Cardiac muscle cell (in vitro differentiated cells and primary cell): ENCODE measurements at regions not wholly inside any gene's neighbourhood (a gene's known extent, or its start where the extent isn't known, plus 50 kb on each side); places are given as distances from the start of the nearest gene placed in this dataset.
"Not testable (repeated sequence)": the region's sequence is repeated elsewhere in the genome, so short reads cannot be mapped to it uniquely, and the experiment has no call there.

Source experiments
- DNase-seq, 2 donors: peaks; one replicate each; pipeline versions ENCODE4 v3.0.0 to v3.0.0-alpha.2; 2010 to 2017; ENCODE audit warnings: low read depth in 1 of 2, low spot score in 1 of 2
- H3K27ac ChIP-seq: fragments of 200-600 bp; sonication (generic); 2 replicates; pipeline ENCODE4 v1.5.1; 2016
- H3K27me3 ChIP-seq: fragments of 200-600 bp; sonication (generic); 2 replicates; pipeline ENCODE4 v1.6.0; 2016; ENCODE audit warnings: control low read depth
- H3K36me3 ChIP-seq: fragments of 200-600 bp; sonication (generic); 2 replicates; pipeline ENCODE4 v1.5.1; 2016; ENCODE audit warnings: control low read depth
- H3K4me1 ChIP-seq: fragments of 200-600 bp; sonication (generic); 2 replicates; pipeline ENCODE4 v1.8.1; 2017; ENCODE audit warnings: low read depth, mild to moderate bottlenecking, mixed run types
- H3K4me3 ChIP-seq: fragments of 200-600 bp; sonication (generic); 2 replicates; pipeline ENCODE4 v1.5.1; 2016; ENCODE audit warnings: mild to moderate bottlenecking
- H3K9me3 ChIP-seq: fragments of 200-600 bp; sonication (generic); 2 replicates; pipeline ENCODE4 v1.5.1; 2017; ENCODE audit warnings: low read depth, mild to moderate bottlenecking, control low read depth
- TF ChIP-seq, protein P1 (sequence below): IDR thresholded peaks from 2 replicates; pipeline ENCODE4 v1.5.1; 2012; ENCODE audit warnings: low read depth, mild to moderate bottlenecking, low read length

DNA sequence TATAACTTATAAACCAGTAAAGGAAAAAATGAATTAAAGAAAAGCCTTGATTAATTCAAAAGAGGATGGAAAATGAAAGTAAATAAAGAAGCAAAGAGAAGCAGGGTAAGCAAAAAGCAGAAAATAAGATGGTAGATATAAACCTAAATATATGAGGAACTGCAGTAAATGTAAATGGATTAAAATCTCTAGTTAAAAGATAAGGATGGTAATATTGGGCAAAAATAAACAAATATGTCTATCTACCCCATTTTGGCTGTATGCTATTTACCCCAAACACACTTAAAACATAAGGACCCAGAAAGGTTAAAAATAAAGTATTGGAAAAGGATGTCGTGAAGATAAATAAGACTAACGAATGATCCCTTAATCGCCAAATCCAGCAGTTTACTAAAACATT lies 161.9 kb downstream of the FOXD2 start:
- H3K27me3 ChIP-seq, result peaks cover 3% of the 10 kb centered on the region
- TF ChIP-seq, protein P1, sequence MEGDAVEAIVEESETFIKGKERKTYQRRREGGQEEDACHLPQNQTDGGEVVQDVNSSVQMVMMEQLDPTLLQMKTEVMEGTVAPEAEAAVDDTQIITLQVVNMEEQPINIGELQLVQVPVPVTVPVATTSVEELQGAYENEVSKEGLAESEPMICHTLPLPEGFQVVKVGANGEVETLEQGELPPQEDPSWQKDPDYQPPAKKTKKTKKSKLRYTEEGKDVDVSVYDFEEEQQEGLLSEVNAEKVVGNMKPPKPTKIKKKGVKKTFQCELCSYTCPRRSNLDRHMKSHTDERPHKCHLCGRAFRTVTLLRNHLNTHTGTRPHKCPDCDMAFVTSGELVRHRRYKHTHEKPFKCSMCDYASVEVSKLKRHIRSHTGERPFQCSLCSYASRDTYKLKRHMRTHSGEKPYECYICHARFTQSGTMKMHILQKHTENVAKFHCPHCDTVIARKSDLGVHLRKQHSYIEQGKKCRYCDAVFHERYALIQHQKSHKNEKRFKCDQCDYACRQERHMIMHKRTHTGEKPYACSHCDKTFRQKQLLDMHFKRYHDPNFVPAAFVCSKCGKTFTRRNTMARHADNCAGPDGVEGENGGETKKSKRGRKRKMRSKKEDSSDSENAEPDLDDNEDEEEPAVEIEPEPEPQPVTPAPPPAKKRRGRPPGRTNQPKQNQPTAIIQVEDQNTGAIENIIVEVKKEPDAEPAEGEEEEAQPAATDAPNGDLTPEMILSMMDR, result no peak
- H3K4me1 ChIP-seq, result no peaks in the 10 kb centered on the region
- H3K9me3 ChIP-seq, result no peaks in the 10 kb centered on the region
- no peaks in the 10 kb centered on the region for H3K36me3 ChIP-seq
- H3K27ac ChIP-seq, result no peak overlapping the region
- no peak for DNase-seq
- H3K4me3 ChIP-seq, result no peak overlapping the region

DNA sequence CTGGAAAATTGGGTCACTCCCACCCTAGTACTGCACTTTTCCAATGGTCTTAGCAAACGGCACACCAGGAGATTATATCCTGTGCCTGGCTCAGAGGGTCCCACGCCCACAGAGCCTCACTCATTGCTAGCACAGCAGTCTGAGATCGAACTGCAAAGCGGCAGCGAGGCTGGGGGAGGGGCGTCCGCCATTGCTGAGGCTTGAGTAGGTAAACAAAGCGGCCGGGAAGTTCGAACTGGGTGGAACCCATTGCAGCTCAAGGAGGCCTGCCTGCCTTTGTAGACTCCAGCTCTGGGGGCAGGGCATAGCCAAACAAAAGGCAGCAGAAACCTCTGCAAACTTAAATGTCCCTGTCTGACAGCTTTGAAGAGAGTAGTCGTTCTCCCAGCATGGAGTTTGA lies 164.6 kb downstream of the FOXD2 start:
- H3K4me1 ChIP-seq, result not testable (repeated sequence)

DNA sequence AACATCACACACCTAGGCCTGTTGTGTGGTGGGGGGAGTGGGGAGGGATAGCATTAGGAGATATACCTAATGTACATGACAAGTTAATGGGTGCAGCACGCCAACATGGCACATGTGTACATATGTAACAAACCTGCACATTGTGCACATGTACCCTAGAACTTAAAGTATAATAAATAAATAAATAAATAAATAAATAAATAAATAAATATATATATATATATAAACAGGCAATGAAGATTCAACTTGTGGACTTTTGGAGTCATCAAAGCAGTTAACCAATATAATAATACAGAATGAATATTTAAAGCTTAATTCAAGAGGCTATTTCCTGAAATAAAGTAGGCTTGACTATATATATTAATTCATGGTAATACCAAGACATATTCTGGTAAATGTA lies 167.0 kb downstream of the FOXD2 start:
- not testable (repeated sequence) for H3K4me3 ChIP-seq, H3K27me3 ChIP-seq, H3K36me3 ChIP-seq, DNase-seq, H3K9me3 ChIP-seq, H3K27ac ChIP-seq, H3K4me1 ChIP-seq

More for the DNA sequence above, 164.6 kb downstream of the FOXD2 start:
- not testable (repeated sequence) for H3K9me3 ChIP-seq, H3K4me3 ChIP-seq, H3K27me3 ChIP-seq, H3K27ac ChIP-seq, H3K36me3 ChIP-seq, DNase-seq

DNA sequence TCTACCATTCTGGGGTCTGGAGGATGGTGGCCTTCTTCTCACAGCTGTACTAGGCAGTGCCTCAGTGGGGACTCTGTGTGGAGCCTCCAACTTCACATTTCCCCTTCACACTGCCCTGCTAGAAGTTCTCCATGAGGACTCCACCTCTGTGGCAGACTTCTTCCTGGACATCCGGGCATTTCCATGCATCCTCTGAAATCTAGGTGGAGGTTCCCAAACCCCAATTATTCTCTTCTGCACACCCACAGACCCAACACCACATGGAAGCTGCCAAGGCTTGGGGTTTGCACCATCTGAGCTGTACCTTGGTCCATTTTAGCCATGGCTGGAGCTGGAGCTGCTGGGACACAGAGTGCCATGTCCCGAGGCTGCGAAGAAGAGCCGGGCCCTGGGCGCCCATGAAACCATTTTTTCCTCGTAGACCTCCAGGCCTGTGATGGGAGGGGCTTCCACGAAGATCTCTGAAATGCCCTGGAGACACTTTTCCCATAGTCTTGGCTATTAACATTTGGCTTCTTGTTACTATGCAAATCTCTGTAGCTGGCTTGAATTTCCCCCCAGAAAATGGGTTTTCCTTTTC lies 170.5 kb downstream of the FOXD2 start:
- Histone ChIP-seq H3K4me3 (no peak overlapping the region), H3K27me3 (no peaks in the 10 kb centered on the region), H3K36me3 (no peaks in the 10 kb centered on the region), H3K9me3 (no peaks in the 10 kb centered on the region), H3K27ac (no peak overlapping the region), H3K4me1 (peaks cover 3% of the 10 kb centered on the region)
- no peak for DNase-seq
- TF ChIP-seq, protein P1, result no peak

DNA sequence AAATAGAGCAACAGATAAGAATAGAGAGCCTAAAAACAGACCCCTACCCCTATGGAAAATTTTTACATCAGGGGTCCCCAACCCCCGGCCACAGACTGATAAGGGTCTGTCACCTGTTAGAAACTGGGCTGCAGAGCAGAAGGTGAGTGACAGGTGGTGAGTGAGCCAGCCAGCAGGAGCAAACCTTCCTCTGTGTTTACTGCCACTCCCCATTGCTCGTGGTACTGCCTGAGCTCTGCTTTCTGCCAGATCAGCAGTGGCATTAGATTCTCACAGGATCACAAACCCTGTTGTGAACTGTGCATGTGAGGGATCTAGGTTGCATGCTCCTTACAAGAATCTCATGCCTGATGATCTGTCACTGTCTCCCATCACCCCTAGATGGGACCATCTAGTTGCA lies 174.1 kb downstream of the FOXD2 start:
- Histone ChIP-seq H3K27ac (no peak overlapping the region), H3K36me3 (no peaks in the 10 kb centered on the region), H3K4me3 (no peak overlapping the region), H3K9me3 (no peaks in the 10 kb centered on the region), H3K4me1 (peaks cover 3% of the 10 kb centered on the region), H3K27me3 (no peaks in the 10 kb centered on the region)
- TF ChIP-seq, protein P1, result no peak
- DNase-seq, result no peak

DNA sequence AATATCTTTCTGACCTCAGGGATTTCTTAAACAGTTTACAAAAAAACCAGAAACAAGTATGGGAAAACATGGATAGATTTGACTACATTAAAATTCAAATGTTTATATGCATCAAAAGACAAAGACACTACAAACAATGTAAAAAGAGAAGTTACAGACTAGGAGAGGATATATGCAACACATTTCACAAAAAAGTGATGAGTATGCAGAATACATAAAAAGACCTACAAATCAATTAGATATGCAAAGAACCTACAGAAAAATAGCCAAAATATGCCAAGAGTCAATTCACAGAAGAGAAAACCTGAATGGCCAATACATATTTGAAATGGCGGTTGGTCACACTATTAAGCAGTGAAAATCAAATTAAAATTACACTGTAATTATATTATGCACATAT lies 175.0 kb downstream of the FOXD2 start:
- H3K27ac ChIP-seq, result no peak overlapping the region
- H3K4me1 ChIP-seq, result peaks cover 3% of the 10 kb centered on the region
- H3K9me3 ChIP-seq, result no peaks in the 10 kb centered on the region
- H3K27me3 ChIP-seq, result no peaks in the 10 kb centered on the region
- TF ChIP-seq, protein P1, result no peak
- DNase-seq, result no peak
- H3K4me3 ChIP-seq, result no peak overlapping the region
- no peaks in the 10 kb centered on the region for H3K36me3 ChIP-seq

DNA sequence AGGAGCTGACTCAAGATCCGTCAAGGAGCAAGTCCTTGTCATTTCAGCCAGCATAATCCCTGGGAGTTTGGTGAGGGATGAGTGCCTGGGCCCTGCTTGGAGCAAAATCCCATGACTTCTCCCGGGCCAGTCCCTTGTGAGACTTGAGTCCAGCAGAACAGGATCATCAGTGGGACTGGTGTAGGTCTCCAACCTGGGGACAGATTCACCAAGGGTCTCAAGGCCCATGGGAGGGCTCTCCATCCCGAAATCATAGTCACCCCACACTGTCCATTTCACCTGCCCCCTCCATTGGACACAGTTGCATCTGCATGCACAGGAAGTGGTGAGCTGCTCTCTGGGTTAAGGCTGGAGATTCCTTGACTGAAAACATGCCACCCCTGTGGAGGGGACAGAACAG lies 178.2 kb downstream of the FOXD2 start:
- no peak for DNase-seq
- TF ChIP-seq, protein P1, result no peak
- H3K4me3 ChIP-seq, result no peak overlapping the region
- H3K36me3 ChIP-seq, result no peaks in the 10 kb centered on the region
- no peak overlapping the region for H3K27ac ChIP-seq
- peaks cover 22% of the 10 kb centered on the region for H3K4me1 ChIP-seq
- H3K27me3 ChIP-seq, result no peaks in the 10 kb centered on the region
- no peaks in the 10 kb centered on the region for H3K9me3 ChIP-seq
